WTC11 (cell line): ENCODE measurements at regions not wholly inside any gene's neighbourhood (a gene's known extent, or its start where the extent isn't known, plus 50 kb on each side); places are given as distances from the start of the nearest gene placed in this dataset.

Source experiments
- ATAC-seq: fragments of 200-7000 bp; cut with Tn5 transposase; 2 replicates; pipeline ENCODE4 v1.10.0; 2021; ENCODE audit warnings: mild to moderate bottlenecking, moderate library complexity
- CTCF ChIA-PET: fragments of 300-600 bp; sonication (Branson Sonifier 250); formaldehyde crosslinking; loops from one replicate; lab custom pipeline; 2021; ENCODE audit warnings: antibody characterized with exemption; lab: Charles Lee
- POLR2A ChIA-PET: fragments of 350-600 bp; sonication (Branson Sonifier 250); formaldehyde crosslinking; loops from one replicate; lab custom pipeline; 2021; ENCODE audit warnings: antibody characterized with exemption; lab: Charles Lee
- DNase-seq: peaks from one replicate; pipeline ENCODE4 v3.0.0; 2021; ENCODE audit warnings: low spot score
- H3K27ac Mint-ChIP-seq: 2 replicates; pipeline ENCODE4 v1.8.0; 2021; ENCODE audit warnings: mixed read lengths
- H3K27me3 Mint-ChIP-seq: 2 replicates; pipeline ENCODE4 v1.8.0; 2021; ENCODE audit warnings: low read depth, mild to moderate bottlenecking, moderate library complexity, mixed read lengths
- H3K36me3 Mint-ChIP-seq: 2 replicates; pipeline ENCODE4 v1.8.0; 2021; ENCODE audit warnings: mixed read lengths
- H3K4me1 Mint-ChIP-seq: 2 replicates; pipeline ENCODE4 v1.8.0; 2022; ENCODE audit warnings: mixed read lengths
- H3K4me3 Mint-ChIP-seq: 2 replicates; pipeline ENCODE4 v1.8.0; 2021; ENCODE audit warnings: mild to moderate bottlenecking, moderate library complexity, mixed read lengths
- H3K9me3 Mint-ChIP-seq: 2 replicates; pipeline ENCODE4 v1.8.0; 2021; ENCODE audit warnings: mixed read lengths
- CBFB ChIP-seq: sonication (generic); formaldehyde crosslinking; IDR thresholded peaks from 2 replicates; pipeline ENCODE4 v1.8.1; 2022; ENCODE audit warnings: mild to moderate bottlenecking, low read depth, missing genetic modification reagents
- CREM ChIP-seq: sonication (generic); formaldehyde crosslinking; IDR thresholded peaks from 2 replicates; pipeline ENCODE4 v1.8.1; 2022; ENCODE audit warnings: mild to moderate bottlenecking, missing genetic modification reagents, moderate library complexity
- E2F1 ChIP-seq: sonication (generic); formaldehyde crosslinking; IDR thresholded peaks from 2 replicates; pipeline ENCODE4 v1.8.0; 2022; ENCODE audit warnings: mild to moderate bottlenecking, missing genetic modification reagents
- GABPB1 ChIP-seq: sonication (generic); formaldehyde crosslinking; IDR thresholded peaks from 2 replicates; pipeline ENCODE4 v1.8.1; 2023; ENCODE audit warnings: mild to moderate bottlenecking, missing genetic modification reagents
- HMGXB4 ChIP-seq: sonication (generic); formaldehyde crosslinking; IDR thresholded peaks from 2 replicates; pipeline ENCODE4 v1.8.1; 2023; ENCODE audit warnings: mild to moderate bottlenecking, moderate library complexity, missing genetic modification reagents
- IRF1 ChIP-seq: sonication (generic); formaldehyde crosslinking; IDR thresholded peaks from 2 replicates; pipeline ENCODE4 v1.8.0; 2023; ENCODE audit warnings: missing genetic modification reagents
- NFATC4 ChIP-seq: fragments of 250-450 bp; sonication (Bioruptor Pico); IDR thresholded peaks from 2 replicates; pipeline ENCODE4 v1.9.0; 2021; ENCODE audit warnings: mild to moderate bottlenecking
- NFE2L1 ChIP-seq: sonication (generic); formaldehyde crosslinking; IDR thresholded peaks from 2 replicates; pipeline ENCODE4 v1.8.1; 2023; ENCODE audit warnings: missing genetic modification reagents
- NR3C1 ChIP-seq: sonication (generic); formaldehyde crosslinking; conservative IDR thresholded peaks from 2 replicates; pipeline ENCODE4 v1.8.1; 2023; ENCODE audit warnings: low read depth, mild to moderate bottlenecking, missing genetic modification reagents
- PREB ChIP-seq: sonication (generic); formaldehyde crosslinking; IDR thresholded peaks from 2 replicates; pipeline ENCODE4 v1.8.1; 2022; ENCODE audit warnings: mild to moderate bottlenecking, missing genetic modification reagents, moderate library complexity, borderline replicate concordance
- PRRX2 ChIP-seq: fragments of 250-450 bp; sonication (Bioruptor Pico); IDR thresholded peaks from 2 replicates; pipeline ENCODE4 v1.8.0; 2021; ENCODE audit warnings: mild to moderate bottlenecking
- RORB ChIP-seq: fragments of 250-450 bp; sonication (Bioruptor Pico); IDR thresholded peaks from 2 replicates; pipeline ENCODE4 v1.9.0; 2021; ENCODE audit warnings: mild to moderate bottlenecking
- TEAD1 ChIP-seq: sonication (generic); formaldehyde crosslinking; IDR thresholded peaks from 2 replicates; pipeline ENCODE4 v1.8.0; 2022; ENCODE audit warnings: mild to moderate bottlenecking, missing genetic modification reagents
- ZBTB43 ChIP-seq: sonication (generic); formaldehyde crosslinking; IDR thresholded peaks from 2 replicates; pipeline ENCODE4 v1.8.1; 2023; ENCODE audit warnings: mild to moderate bottlenecking, missing genetic modification reagents
- ZNF121 ChIP-seq: sonication (generic); formaldehyde crosslinking; IDR thresholded peaks from 2 replicates; pipeline ENCODE4 v1.8.0; 2023; ENCODE audit warnings: missing genetic modification reagents
- ZNF232 ChIP-seq: sonication (generic); formaldehyde crosslinking; IDR thresholded peaks from 2 replicates; pipeline ENCODE4 v1.8.0; 2022; ENCODE audit warnings: mild to moderate bottlenecking, missing genetic modification reagents
- ZNF317 ChIP-seq: sonication (generic); formaldehyde crosslinking; IDR thresholded peaks from 2 replicates; pipeline ENCODE4 v1.8.1; 2023; ENCODE audit warnings: low read depth, mild to moderate bottlenecking, moderate library complexity, missing genetic modification reagents, borderline replicate concordance
- ZNF532 ChIP-seq: fragments of 250-450 bp; sonication (Bioruptor Pico); IDR thresholded peaks from 2 replicates; pipeline ENCODE4 v1.9.0; 2021; ENCODE audit warnings: mild to moderate bottlenecking, borderline replicate concordance
- TF ChIP-seq, protein P1 (sequence below): fragments of 250-450 bp; sonication (Bioruptor Pico); IDR thresholded peaks from 2 replicates; pipeline ENCODE4 v1.9.0; 2021; ENCODE audit warnings: mild to moderate bottlenecking
- TF ChIP-seq, protein P2 (sequence below): fragments of 250-450 bp; sonication (Bioruptor Pico); conservative IDR thresholded peaks from 2 replicates; pipeline ENCODE4 v1.9.0; 2021; ENCODE audit warnings: mild to moderate bottlenecking

DNA sequence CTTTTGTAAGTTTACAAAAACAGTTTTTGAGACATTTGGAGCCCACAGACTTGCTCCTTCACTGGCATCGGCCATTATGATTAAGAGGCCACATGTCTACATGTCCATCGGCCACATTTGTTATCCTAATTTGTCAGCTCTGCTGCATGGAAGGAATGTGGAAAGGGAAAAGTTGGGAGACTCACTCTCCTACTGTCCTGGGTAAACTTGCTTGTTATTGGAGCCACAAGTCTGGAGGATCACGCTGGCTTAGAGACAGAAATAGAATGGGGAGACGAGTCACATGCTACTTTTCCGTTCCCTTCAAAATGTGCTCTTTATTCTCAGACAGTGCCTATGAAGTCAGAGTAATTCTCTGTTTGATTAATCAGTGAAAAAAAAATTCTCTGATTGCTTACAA lies 741.2 kb upstream of the PCDH9 start (continued):
- TF ChIP-seq ZNF532 (CRISPR knock-in tag): no peak
- no peak for TF ChIP-seq HMGXB4 (CRISPR knock-in tag)
- TF ChIP-seq E2F1: no peak

GRCh38 chr13:67967031-67967430 lies 736.9 kb upstream of the PCDH9 start:
- H3K36me3 Mint-ChIP-seq: no peaks in the 10 kb centered on the region
- TF ChIP-seq ZNF317 (CRISPR knock-in tag) (no peak), ZBTB43 (CRISPR knock-in tag) (no peak), GABPB1 (no peak), ZNF232 (no peak), ZNF121 (CRISPR knock-in tag) (no peak), IRF1 (CRISPR knock-in tag) (no peak), CREM (CRISPR knock-in tag) (no peak), RORB (no peak), PREB (CRISPR knock-in tag) (no peak), CBFB (no peak), NFATC4 (CRISPR knock-in tag) (no peak), TEAD1 (CRISPR knock-in tag) (no peak), NFE2L1 (CRISPR knock-in tag) (no peak), PRRX2 (CRISPR knock-in tag) (no peak), NR3C1 (CRISPR knock-in tag) (no peak)
- TF ChIP-seq, protein P1, sequence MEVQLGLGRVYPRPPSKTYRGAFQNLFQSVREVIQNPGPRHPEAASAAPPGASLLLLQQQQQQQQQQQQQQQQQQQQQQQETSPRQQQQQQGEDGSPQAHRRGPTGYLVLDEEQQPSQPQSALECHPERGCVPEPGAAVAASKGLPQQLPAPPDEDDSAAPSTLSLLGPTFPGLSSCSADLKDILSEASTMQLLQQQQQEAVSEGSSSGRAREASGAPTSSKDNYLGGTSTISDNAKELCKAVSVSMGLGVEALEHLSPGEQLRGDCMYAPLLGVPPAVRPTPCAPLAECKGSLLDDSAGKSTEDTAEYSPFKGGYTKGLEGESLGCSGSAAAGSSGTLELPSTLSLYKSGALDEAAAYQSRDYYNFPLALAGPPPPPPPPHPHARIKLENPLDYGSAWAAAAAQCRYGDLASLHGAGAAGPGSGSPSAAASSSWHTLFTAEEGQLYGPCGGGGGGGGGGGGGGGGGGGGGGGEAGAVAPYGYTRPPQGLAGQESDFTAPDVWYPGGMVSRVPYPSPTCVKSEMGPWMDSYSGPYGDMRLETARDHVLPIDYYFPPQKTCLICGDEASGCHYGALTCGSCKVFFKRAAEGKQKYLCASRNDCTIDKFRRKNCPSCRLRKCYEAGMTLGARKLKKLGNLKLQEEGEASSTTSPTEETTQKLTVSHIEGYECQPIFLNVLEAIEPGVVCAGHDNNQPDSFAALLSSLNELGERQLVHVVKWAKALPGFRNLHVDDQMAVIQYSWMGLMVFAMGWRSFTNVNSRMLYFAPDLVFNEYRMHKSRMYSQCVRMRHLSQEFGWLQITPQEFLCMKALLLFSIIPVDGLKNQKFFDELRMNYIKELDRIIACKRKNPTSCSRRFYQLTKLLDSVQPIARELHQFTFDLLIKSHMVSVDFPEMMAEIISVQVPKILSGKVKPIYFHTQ (CRISPR knock-in tag): no peak
- TF ChIP-seq, protein P2, sequence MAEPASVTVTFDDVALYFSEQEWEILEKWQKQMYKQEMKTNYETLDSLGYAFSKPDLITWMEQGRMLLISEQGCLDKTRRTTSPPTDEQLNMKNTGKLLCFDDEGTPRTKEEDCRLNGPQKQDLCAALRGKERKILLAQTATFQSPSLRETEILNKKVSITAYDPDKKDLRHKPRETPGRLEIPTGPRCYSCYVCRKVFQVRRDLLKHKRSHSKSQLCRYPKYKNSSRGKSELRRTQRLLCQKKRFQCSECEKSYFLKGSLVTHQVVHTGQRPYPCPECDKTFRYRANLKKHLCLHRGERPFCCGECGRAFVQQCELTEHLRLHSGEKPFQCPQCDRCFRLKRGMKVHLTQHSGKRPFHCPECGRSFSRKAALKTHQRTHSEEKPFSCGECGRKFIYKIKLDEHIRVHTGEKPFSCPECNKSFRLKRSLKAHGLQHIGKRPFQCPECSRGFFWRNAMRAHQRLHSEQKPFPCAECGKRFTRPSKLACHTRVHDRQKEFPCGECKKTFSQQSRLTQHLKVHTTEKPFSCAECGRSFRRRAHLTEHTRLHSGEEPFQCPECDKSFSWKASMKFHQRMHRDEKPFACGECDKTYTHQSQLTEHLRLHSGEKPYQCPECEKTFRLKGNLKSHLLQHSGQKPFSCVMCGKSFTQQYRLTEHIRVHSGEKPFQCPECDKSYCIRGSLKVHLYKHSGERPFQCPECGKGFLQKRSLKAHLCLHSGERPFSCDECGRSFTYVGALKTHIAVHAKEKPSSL: no peak
- TF ChIP-seq, all 79 proteins: peak for 0
- Mint-ChIP-seq H3K4me1 (peaks cover 10% of the 10 kb centered on the region), H3K27ac (no peak overlapping the region), H3K9me3 (no peaks in the 10 kb centered on the region), H3K4me3 (no peak overlapping the region), H3K27me3 (no peaks in the 10 kb centered on the region)
- DNase-seq (no peak), ATAC-seq (no peak)
- ChIA-PET POLR2A (no interaction called here), CTCF (no interaction called here)
